ENCODE measurements at regions not wholly inside any gene's neighbourhood (a gene's known extent, or its start where the extent isn't known, plus 50 kb on each side); places are given as distances from the start of the nearest gene placed in this dataset.

GRCh38 chr4:20302336-20302735 lies 50.6 kb downstream of the SLIT2 start:
- DNase-seq (ENCODE audit: low spot score) (no peak), ATAC-seq (no peak)
- Histone ChIP-seq H3K27ac (ENCODE audit: low read depth) (no peak overlapping the region), H3K79me2 (replicated peaks; ENCODE audit: insufficient read depth) (no peaks in the 10 kb centered on the region), H3F3A (replicated peaks; ENCODE audit: low read depth) (no peaks in the 10 kb centered on the region), H3K4me3 (no peak overlapping the region), H2AFZ (no peak overlapping the region), H3K36me3 (ENCODE audit: insufficient read depth) (no peaks in the 10 kb centered on the region), H4K20me1 (replicated peaks; ENCODE audit: insufficient read depth) (no peaks in the 10 kb centered on the region), H3K9me2 (ENCODE audit: insufficient read depth) (no peaks in the 10 kb centered on the region), H3K4me1 (ENCODE audit: insufficient read depth) (no peaks in the 10 kb centered on the region), H3K4me2 (no peak overlapping the region), H3K27me3 (ENCODE audit: insufficient read depth) (no peaks in the 10 kb centered on the region)
- no peak overlapping the region for H3K4me3 Mint-ChIP-seq
- no peaks in the 10 kb centered on the region for H3K36me3 Mint-ChIP-seq (ENCODE audit: low read depth)
- H3K27me3 Mint-ChIP-seq (ENCODE audit: insufficient read depth, low read depth, poor library complexity): peaks cover 3% of the 10 kb centered on the region
- H3K9me3 Mint-ChIP-seq: no peaks in the 10 kb centered on the region
- peaks cover 4% of the 10 kb centered on the region for H3K4me1 Mint-ChIP-seq
- no peak for TF ChIP-seq STAT1 (IDR thresholded peaks at IDR 0.05; ENCODE audit: unreplicated experiment)
- TF ChIP-seq NANOG (IDR thresholded peaks at IDR 0.05; ENCODE audit: borderline replicate concordance): no peak
- TF ChIP-seq CREB1 (CRISPR knock-in tag; IDR thresholded peaks at IDR 0.05; ENCODE audit: low read depth): no peak
- TF ChIP-seq JUNB (IDR thresholded peaks at IDR 0.05; ENCODE audit: unreplicated experiment): no peak
- no peak for TF ChIP-seq POLR2AphosphoS5 (IDR thresholded peaks at IDR 0.05; ENCODE audit: low read depth)
- no peak for TF ChIP-seq EZH2phosphoT487 (IDR thresholded peaks at IDR 0.05; ENCODE audit: unreplicated experiment)
- TF ChIP-seq, protein P1, sequence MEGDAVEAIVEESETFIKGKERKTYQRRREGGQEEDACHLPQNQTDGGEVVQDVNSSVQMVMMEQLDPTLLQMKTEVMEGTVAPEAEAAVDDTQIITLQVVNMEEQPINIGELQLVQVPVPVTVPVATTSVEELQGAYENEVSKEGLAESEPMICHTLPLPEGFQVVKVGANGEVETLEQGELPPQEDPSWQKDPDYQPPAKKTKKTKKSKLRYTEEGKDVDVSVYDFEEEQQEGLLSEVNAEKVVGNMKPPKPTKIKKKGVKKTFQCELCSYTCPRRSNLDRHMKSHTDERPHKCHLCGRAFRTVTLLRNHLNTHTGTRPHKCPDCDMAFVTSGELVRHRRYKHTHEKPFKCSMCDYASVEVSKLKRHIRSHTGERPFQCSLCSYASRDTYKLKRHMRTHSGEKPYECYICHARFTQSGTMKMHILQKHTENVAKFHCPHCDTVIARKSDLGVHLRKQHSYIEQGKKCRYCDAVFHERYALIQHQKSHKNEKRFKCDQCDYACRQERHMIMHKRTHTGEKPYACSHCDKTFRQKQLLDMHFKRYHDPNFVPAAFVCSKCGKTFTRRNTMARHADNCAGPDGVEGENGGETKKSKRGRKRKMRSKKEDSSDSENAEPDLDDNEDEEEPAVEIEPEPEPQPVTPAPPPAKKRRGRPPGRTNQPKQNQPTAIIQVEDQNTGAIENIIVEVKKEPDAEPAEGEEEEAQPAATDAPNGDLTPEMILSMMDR (conservative IDR thresholded peaks at IDR 0.05; ENCODE audit: low read depth in 2 of 2): no peak
- no peak for TF ChIP-seq EZH2 (IDR thresholded peaks at IDR 0.05; ENCODE audit: low read depth, unreplicated experiment)
- no peak for TF ChIP-seq ETS1 (IDR thresholded peaks at IDR 0.05)
- no peak overlapping the region; the same call in 1 of the 2 replicates for H3K27ac Mint-ChIP-seq

- no peak overlapping the region for H3K4me2 ChIP-seq
- no peak overlapping the region for H2AFZ ChIP-seq
- Mint-ChIP-seq H3K27me3 (ENCODE audit: insufficient read depth, low read depth, poor library complexity) (peaks cover 3% of the 10 kb centered on the region), H3K4me3 (no peak overlapping the region), H3K27ac (no peak overlapping the region), H3K4me1 (peaks cover 4% of the 10 kb centered on the region), H3K9me3 (no peaks in the 10 kb centered on the region), H3K36me3 (ENCODE audit: low read depth) (no peaks in the 10 kb centered on the region)
- DNase-seq (ENCODE audit: low spot score) (peak; percentile 32), ATAC-seq (no peak)
- no peaks in the 10 kb centered on the region for H3K79me2 ChIP-seq (replicated peaks; ENCODE audit: insufficient read depth)
- no peaks in the 10 kb centered on the region for H3K9me2 ChIP-seq (ENCODE audit: insufficient read depth)
- no peak overlapping the region for H3K4me3 ChIP-seq
- H4K20me1 ChIP-seq (replicated peaks; ENCODE audit: insufficient read depth): no peaks in the 10 kb centered on the region
- no peak overlapping the region for H3K27ac ChIP-seq (ENCODE audit: low read depth)
- no peaks in the 10 kb centered on the region for H3K27me3 ChIP-seq (ENCODE audit: insufficient read depth)
- H3F3A ChIP-seq (replicated peaks; ENCODE audit: low read depth): no peaks in the 10 kb centered on the region
- no peaks in the 10 kb centered on the region for H3K4me1 ChIP-seq (ENCODE audit: insufficient read depth)
- no peaks in the 10 kb centered on the region for H3K36me3 ChIP-seq (ENCODE audit: insufficient read depth)
- no peak for TF ChIP-seq ZNF114 (CRISPR knock-in tag; IDR thresholded peaks at IDR 0.05)
- TF ChIP-seq, protein P1 (conservative IDR thresholded peaks at IDR 0.05; ENCODE audit: low read depth in 2 of 2): peak; percentile 24 to 40; a peak in 2 of 4 replicates
Measured at GRCh38 chr4:20305976-20306375, 54.3 kb downstream of the SLIT2 start.

Measured in GM23338 (cell line).